ENCODE measurements at regions not wholly inside any gene's neighbourhood (a gene's known extent, or its start where the extent isn't known, plus 50 kb on each side); places are given as distances from the start of the nearest gene placed in this dataset.

- TF ChIP-seq POLR2A (IDR thresholded peaks at IDR 0.05) (no peak), CTCF (IDR thresholded peaks at IDR 0.05) (no peak)
Measured at GRCh38 chr5:15425766-15426165, 74.2 kb upstream of the FBXL7 start.

Data from sigmoid colon (tissue), 3 donors.